Activated naive CD8-positive, alpha-beta T cell treated with anti-CD3 and anti-CD28 coated beads, Interleukin-2, amount 10 ng/mL, durations not matched to agents 7 days and 5 days (primary cell): ENCODE measurements at regions not wholly inside any gene's neighbourhood (a gene's known extent, or its start where the extent isn't known, plus 50 kb on each side); places are given as distances from the start of the nearest gene placed in this dataset.
A peak's percentile ranks its signal among the peaks of the same experiment; 100 is the strongest.
"Not testable (repeated sequence)": the region's sequence is repeated elsewhere in the genome, so short reads cannot be mapped to it uniquely, and the experiment has no call there.

Experiments
- ATAC-seq: fragments of 150-1000 bp; cut with Tn5 transposase; one replicate; pipeline ENCODE4 v1.10.0; 2021; ENCODE audit warnings: low read depth, moderate library complexity
- POLR2A ChIA-PET: fragments of 350-600 bp; sonication (Branson Sonifier 250); formaldehyde crosslinking; loops from one replicate; lab custom pipeline; 2021; ENCODE audit warnings: antibody characterized with exemption; lab: Charles Lee
- DNase-seq: peaks from one replicate; pipeline ENCODE4 v3.0.0; 2021
- H3K27ac Mint-ChIP-seq: one replicate; pipeline ENCODE4 v1.8.0; 2022; ENCODE audit warnings: mild to moderate bottlenecking, mixed read lengths
- H3K27me3 Mint-ChIP-seq: one replicate; pipeline ENCODE4 v1.8.0; 2022; ENCODE audit warnings: mild to moderate bottlenecking, moderate library complexity, mixed read lengths
- H3K36me3 Mint-ChIP-seq: one replicate; pipeline ENCODE4 v1.8.0; 2021; ENCODE audit warnings: mild to moderate bottlenecking, mixed read lengths
- H3K4me1 Mint-ChIP-seq: one replicate; pipeline ENCODE4 v1.8.0; 2021; ENCODE audit warnings: mixed read lengths
- H3K4me3 Mint-ChIP-seq: one replicate; pipeline ENCODE4 v1.8.0; 2022; ENCODE audit warnings: mild to moderate bottlenecking, moderate library complexity, mixed read lengths
- H3K9me3 Mint-ChIP-seq: one replicate; pipeline ENCODE4 v1.8.0; 2021; ENCODE audit warnings: mixed read lengths

- no peaks in the 10 kb centered on the region for H3K9me3 Mint-ChIP-seq
- H3K27ac Mint-ChIP-seq: no peak overlapping the region
- peaks cover 3% of the 10 kb centered on the region for H3K36me3 Mint-ChIP-seq
- POLR2A ChIA-PET: no interaction called here
- peaks cover 12% of the 10 kb centered on the region for H3K4me1 Mint-ChIP-seq
- H3K27me3 Mint-ChIP-seq: peaks cover 4% of the 10 kb centered on the region
- no peak overlapping the region for H3K4me3 Mint-ChIP-seq
- ATAC-seq: no peak
- no peak for DNase-seq
Measured at GRCh38 chr2:106020821-106021661, 173.1 kb downstream of the UXS1 start.

- POLR2A ChIA-PET: no interaction called here
- no peaks in the 10 kb centered on the region for H3K9me3 Mint-ChIP-seq
- H3K27me3 Mint-ChIP-seq: peaks cover 4% of the 10 kb centered on the region
- no peak for DNase-seq
- H3K4me1 Mint-ChIP-seq: peaks cover 10% of the 10 kb centered on the region
- H3K27ac Mint-ChIP-seq: no peak overlapping the region
- peaks cover 3% of the 10 kb centered on the region for H3K36me3 Mint-ChIP-seq
- no peak for ATAC-seq
- no peak overlapping the region for H3K4me3 Mint-ChIP-seq
Measured at GRCh38 chr2:106020032-106020431, 174.1 kb downstream of the UXS1 start.

- ATAC-seq: peak; percentile 60
- H3K4me3 Mint-ChIP-seq: no peak overlapping the region
- H3K9me3 Mint-ChIP-seq: peaks cover 2% of the 10 kb centered on the region
- POLR2A ChIA-PET: no interaction called here
- DNase-seq: no peak
- peaks cover 1% of the 10 kb centered on the region for H3K36me3 Mint-ChIP-seq
- peak overlapping the region; percentile 62 for H3K27ac Mint-ChIP-seq
- H3K27me3 Mint-ChIP-seq: no peaks in the 10 kb centered on the region
- peaks cover 12% of the 10 kb centered on the region for H3K4me1 Mint-ChIP-seq
Measured at GRCh38 chr2:106018141-106018540, 176.0 kb downstream of the UXS1 start.

- no peak overlapping the region for H3K27ac Mint-ChIP-seq
- no peak overlapping the region for H3K4me3 Mint-ChIP-seq
- no peak for ATAC-seq
- POLR2A ChIA-PET: no interaction called here
- no peak for DNase-seq
- H3K36me3 Mint-ChIP-seq: peaks cover 7% of the 10 kb centered on the region
- peaks cover 13% of the 10 kb centered on the region for H3K9me3 Mint-ChIP-seq
- peaks cover 4% of the 10 kb centered on the region for H3K4me1 Mint-ChIP-seq
- H3K27me3 Mint-ChIP-seq: no peaks in the 10 kb centered on the region
Measured at GRCh38 chr2:106012591-106013347, 181.3 kb downstream of the UXS1 start.

- no peak overlapping the region for H3K4me3 Mint-ChIP-seq
Measured at GRCh38 chr2:106012001-106012590, 182.0 kb downstream of the UXS1 start.

GRCh38 chr2:106011380-106011779, 182.7 kb downstream of the UXS1 start:
- ATAC-seq (no peak), DNase-seq (no peak)
- H3K9me3 Mint-ChIP-seq: peaks cover 24% of the 10 kb centered on the region
- H3K4me3 Mint-ChIP-seq: no peak overlapping the region
- POLR2A ChIA-PET: no interaction called here
- no peaks in the 10 kb centered on the region for H3K27me3 Mint-ChIP-seq
- H3K4me1 Mint-ChIP-seq: peaks cover 3% of the 10 kb centered on the region
- no peak overlapping the region for H3K27ac Mint-ChIP-seq
- H3K36me3 Mint-ChIP-seq: peaks cover 15% of the 10 kb centered on the region

More at GRCh38 chr2:106012001-106012590, 182.0 kb downstream of the UXS1 start:
- peaks cover 3% of the 10 kb centered on the region for H3K4me1 Mint-ChIP-seq
- DNase-seq (no peak), ATAC-seq (no peak)
- POLR2A ChIA-PET: no interaction called here
- no peak overlapping the region for H3K27ac Mint-ChIP-seq
- H3K27me3 Mint-ChIP-seq: no peaks in the 10 kb centered on the region
- H3K9me3 Mint-ChIP-seq: peaks cover 17% of the 10 kb centered on the region
- peaks cover 8% of the 10 kb centered on the region for H3K36me3 Mint-ChIP-seq

- Mint-ChIP-seq H3K4me1 (peaks cover 3% of the 10 kb centered on the region), H3K4me3 (no peak overlapping the region), H3K9me3 (peaks cover 27% of the 10 kb centered on the region), H3K27me3 (no peaks in the 10 kb centered on the region), H3K27ac (no peak overlapping the region), H3K36me3 (peaks cover 16% of the 10 kb centered on the region)
- ATAC-seq (no peak), DNase-seq (no peak)
- POLR2A ChIA-PET: no interaction called here
Measured at GRCh38 chr2:106010818-106011355, 183.2 kb downstream of the UXS1 start.

GRCh38 chr2:106009096-106009495, 185.0 kb downstream of the UXS1 start:
- DNase-seq (no peak), ATAC-seq (no peak)
- H3K4me3 Mint-ChIP-seq: no peak overlapping the region
- peaks cover 33% of the 10 kb centered on the region for H3K9me3 Mint-ChIP-seq
- H3K4me1 Mint-ChIP-seq: no peaks in the 10 kb centered on the region
- no peak overlapping the region for H3K27ac Mint-ChIP-seq
- POLR2A ChIA-PET: no interaction called here
- H3K27me3 Mint-ChIP-seq: no peaks in the 10 kb centered on the region
- peaks cover 22% of the 10 kb centered on the region for H3K36me3 Mint-ChIP-seq

- peaks cover 31% of the 10 kb centered on the region for H3K9me3 Mint-ChIP-seq
Measured at GRCh38 chr2:106004851-106005250, 189.2 kb downstream of the UXS1 start.

GRCh38 chr2:105999211-105999989, 194.7 kb downstream of the UXS1 start:
- ATAC-seq: no peak
- Mint-ChIP-seq H3K4me3 (no peak overlapping the region), H3K36me3 (peaks cover 12% of the 10 kb centered on the region), H3K9me3 (peaks cover 28% of the 10 kb centered on the region), H3K4me1 (peaks cover 3% of the 10 kb centered on the region), H3K27me3 (peaks cover 4% of the 10 kb centered on the region), H3K27ac (no peak overlapping the region)
- DNase-seq: no peak
- POLR2A ChIA-PET: no interaction called here

More at GRCh38 chr2:106004851-106005250, 189.2 kb downstream of the UXS1 start:
- Mint-ChIP-seq H3K36me3 (peaks cover 21% of the 10 kb centered on the region), H3K27me3 (no peaks in the 10 kb centered on the region), H3K4me1 (no peaks in the 10 kb centered on the region), H3K4me3 (no peak overlapping the region), H3K27ac (no peak overlapping the region)
- POLR2A ChIA-PET: no interaction called here
- ATAC-seq (no peak), DNase-seq (no peak)

- peaks cover 38% of the 10 kb centered on the region for H3K9me3 Mint-ChIP-seq
- POLR2A ChIA-PET: no interaction called here
Measured at GRCh38 chr2:105997711-105998110, 196.4 kb downstream of the UXS1 start.

GRCh38 chr2:105990624-105991023, 203.5 kb downstream of the UXS1 start:
- Mint-ChIP-seq H3K4me3 (no peak overlapping the region), H3K9me3 (peaks cover 43% of the 10 kb centered on the region), H3K36me3 (peaks cover 33% of the 10 kb centered on the region), H3K4me1 (peaks cover 26% of the 10 kb centered on the region), H3K27ac (no peak overlapping the region), H3K27me3 (no peaks in the 10 kb centered on the region)
- POLR2A ChIA-PET: no interaction called here
- ATAC-seq (no peak), DNase-seq (no peak)

More at GRCh38 chr2:105997711-105998110, 196.4 kb downstream of the UXS1 start:
- H3K27ac Mint-ChIP-seq: no peak overlapping the region
- H3K4me1 Mint-ChIP-seq: peaks cover 4% of the 10 kb centered on the region
- peaks cover 21% of the 10 kb centered on the region for H3K36me3 Mint-ChIP-seq
- H3K4me3 Mint-ChIP-seq: no peak overlapping the region
- no peak for DNase-seq
- ATAC-seq: no peak
- peaks cover 4% of the 10 kb centered on the region for H3K27me3 Mint-ChIP-seq

- H3K27me3 Mint-ChIP-seq, H3K4me3 Mint-ChIP-seq, POLR2A ChIA-PET, DNase-seq: not testable (repeated sequence)
- peak; percentile 50 for ATAC-seq
- H3K4me1 Mint-ChIP-seq: peaks cover 30% of the 10 kb centered on the region
- peaks cover 42% of the 10 kb centered on the region for H3K9me3 Mint-ChIP-seq
- H3K36me3 Mint-ChIP-seq: peaks cover 36% of the 10 kb centered on the region
- H3K27ac Mint-ChIP-seq: peak overlapping the region; percentile 52
Measured at GRCh38 chr2:105989803-105990202, 204.3 kb downstream of the UXS1 start.
